Activated naive CD4-positive, alpha-beta T cell treated with anti-CD3 and anti-CD28 coated beads, Interleukin-2, amount 10 ng/mL, durations not matched to agents 7 days and 5 days (primary cell): ENCODE measurements at regions not wholly inside any gene's neighbourhood (a gene's known extent, or its start where the extent isn't known, plus 50 kb on each side); places are given as distances from the start of the nearest gene placed in this dataset.
"Not testable (repeated sequence)": the region's sequence is repeated elsewhere in the genome, so short reads cannot be mapped to it uniquely, and the experiment has no call there.

Experiments used
- CTCF ChIA-PET: fragments of 350-600 bp; sonication (Branson Sonifier 250); formaldehyde crosslinking; loops from one replicate; lab custom pipeline; 2021; ENCODE audit warnings: antibody characterized with exemption; lab: Charles Lee
- DNase-seq: peaks from one replicate; pipeline ENCODE4 v3.0.0-alpha.2; 2020
- H3K27ac Mint-ChIP-seq: one replicate; pipeline ENCODE4 v1.8.0; 2021; ENCODE audit warnings: mild to moderate bottlenecking, moderate library complexity, mixed read lengths
- H3K27me3 Mint-ChIP-seq: one replicate; pipeline ENCODE4 v1.8.0; 2021; ENCODE audit warnings: mild to moderate bottlenecking, mixed read lengths
- H3K36me3 Mint-ChIP-seq: one replicate; pipeline ENCODE4 v1.8.0; 2021; ENCODE audit warnings: mixed read lengths
- H3K4me1 Mint-ChIP-seq: one replicate; pipeline ENCODE4 v1.8.0; 2021; ENCODE audit warnings: mixed read lengths
- H3K4me3 Mint-ChIP-seq: one replicate; pipeline ENCODE4 v1.8.0; 2021; ENCODE audit warnings: mild to moderate bottlenecking, moderate library complexity, mixed read lengths
- H3K9me3 Mint-ChIP-seq: one replicate; pipeline ENCODE4 v1.8.0; 2021; ENCODE audit warnings: mixed read lengths

DNA sequence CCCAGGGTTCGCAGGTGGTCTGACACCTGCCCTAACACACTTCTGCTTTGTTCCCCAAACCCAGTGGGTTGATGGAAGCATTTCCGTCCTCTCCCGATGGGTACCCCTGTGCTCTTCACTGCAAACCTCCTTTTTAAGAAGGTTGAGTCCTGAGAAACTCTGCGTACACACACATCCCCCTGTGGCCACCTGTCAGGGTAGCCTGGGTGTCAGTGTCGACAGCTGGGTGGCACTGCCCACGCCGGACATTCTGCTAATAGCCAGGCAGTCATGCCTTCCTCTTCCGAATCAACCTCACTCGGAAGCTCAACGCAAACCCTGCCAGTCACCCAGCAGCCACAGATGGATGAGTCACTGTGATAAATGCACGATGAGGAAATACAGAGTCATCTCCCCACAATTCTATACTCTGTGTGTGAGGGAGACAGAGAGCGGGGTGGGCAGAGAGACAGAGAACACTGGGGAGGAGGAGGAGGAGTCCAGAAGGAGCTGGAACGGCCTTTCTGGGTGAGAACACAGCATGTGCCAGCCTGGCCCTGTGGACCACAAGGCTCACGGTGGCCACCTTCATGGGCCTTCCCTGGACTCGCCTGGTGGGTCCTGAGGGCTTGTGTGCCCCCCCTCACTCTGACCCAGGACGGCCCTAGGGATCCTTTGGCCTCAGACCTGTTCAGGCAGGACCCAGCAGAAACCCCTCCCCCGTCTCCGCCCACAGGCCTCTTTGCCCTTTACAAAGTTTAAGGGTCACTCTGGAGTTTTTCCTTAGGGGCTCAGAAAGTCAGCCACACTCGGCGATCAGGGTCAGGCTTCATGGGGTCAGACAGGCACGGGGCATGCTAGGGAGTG lies 4477.7 kb upstream of the TPTE start:
- H3K27ac Mint-ChIP-seq, H3K36me3 Mint-ChIP-seq, H3K9me3 Mint-ChIP-seq, H3K27me3 Mint-ChIP-seq, H3K4me3 Mint-ChIP-seq, H3K4me1 Mint-ChIP-seq, CTCF ChIA-PET, DNase-seq: not testable (repeated sequence)

DNA sequence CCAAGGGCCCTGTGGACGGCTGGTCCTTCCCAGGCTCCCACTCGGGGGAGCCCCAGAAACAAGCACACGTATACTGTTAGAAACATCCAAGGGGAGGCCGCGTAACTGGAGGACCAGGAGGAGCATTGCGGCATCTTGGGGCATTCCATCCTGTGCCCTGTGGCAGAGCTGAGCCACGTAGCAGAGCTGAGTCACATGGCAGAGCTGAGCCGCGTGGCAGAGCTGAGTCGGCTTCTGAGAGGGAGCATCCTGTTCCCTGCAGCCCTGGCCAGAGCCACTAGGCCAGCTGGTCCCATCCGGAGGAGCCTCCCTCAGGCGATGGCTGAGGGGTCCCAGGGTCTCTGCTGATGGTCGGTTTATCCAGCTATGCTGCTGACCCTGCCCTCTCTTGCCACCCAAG lies 4476.7 kb upstream of the TPTE start:
- DNase-seq, H3K27me3 Mint-ChIP-seq, H3K27ac Mint-ChIP-seq, H3K4me1 Mint-ChIP-seq, H3K9me3 Mint-ChIP-seq, CTCF ChIA-PET, H3K4me3 Mint-ChIP-seq, H3K36me3 Mint-ChIP-seq: not testable (repeated sequence)

GRCh38 chr21:6049930-6050329 lies 4471.5 kb upstream of the TPTE start:
- H3K9me3 Mint-ChIP-seq, CTCF ChIA-PET, H3K36me3 Mint-ChIP-seq, H3K4me1 Mint-ChIP-seq, H3K27me3 Mint-ChIP-seq, DNase-seq, H3K27ac Mint-ChIP-seq, H3K4me3 Mint-ChIP-seq: not testable (repeated sequence)

DNA sequence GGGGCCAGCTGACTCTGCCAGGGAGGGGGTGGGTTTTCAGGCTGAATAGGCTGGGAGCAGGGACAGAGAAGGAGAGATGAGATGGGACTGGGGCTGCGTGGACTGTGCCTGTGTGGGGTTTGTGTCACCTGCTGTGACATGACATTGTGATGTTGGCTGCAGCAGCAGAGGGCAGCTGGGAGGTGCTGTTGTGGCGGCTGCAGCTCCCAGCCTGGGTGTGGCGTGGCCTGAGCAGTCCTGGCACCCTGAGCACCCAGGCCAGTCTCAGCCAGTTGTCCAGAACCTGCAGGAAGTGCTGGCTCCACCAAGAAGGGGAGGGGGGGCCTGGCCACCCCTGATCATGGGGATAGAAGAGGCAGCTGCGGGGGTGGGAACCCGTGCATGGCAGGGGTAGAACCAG lies 4469.3 kb upstream of the TPTE start:
- H3K27me3 Mint-ChIP-seq, DNase-seq, CTCF ChIA-PET, H3K36me3 Mint-ChIP-seq, H3K27ac Mint-ChIP-seq, H3K9me3 Mint-ChIP-seq, H3K4me3 Mint-ChIP-seq, H3K4me1 Mint-ChIP-seq: not testable (repeated sequence)

GRCh38 chr21:6053145-6053544 lies 4468.2 kb upstream of the TPTE start:
- not testable (repeated sequence) for H3K4me3 Mint-ChIP-seq

GRCh38 chr21:6058997-6059396 lies 4462.4 kb upstream of the TPTE start:
- H3K36me3 Mint-ChIP-seq, H3K4me1 Mint-ChIP-seq, H3K9me3 Mint-ChIP-seq, CTCF ChIA-PET, H3K27ac Mint-ChIP-seq, H3K27me3 Mint-ChIP-seq, DNase-seq, H3K4me3 Mint-ChIP-seq: not testable (repeated sequence)

More at GRCh38 chr21:6053145-6053544, 4468.2 kb upstream of the TPTE start:
- H3K4me1 Mint-ChIP-seq, H3K27ac Mint-ChIP-seq, CTCF ChIA-PET, H3K9me3 Mint-ChIP-seq, DNase-seq, H3K27me3 Mint-ChIP-seq, H3K36me3 Mint-ChIP-seq: not testable (repeated sequence)

- H3K27ac Mint-ChIP-seq, CTCF ChIA-PET, H3K27me3 Mint-ChIP-seq: not testable (repeated sequence)
Measured at GRCh38 chr21:6060054-6060681, 4461.2 kb upstream of the TPTE start.

DNA sequence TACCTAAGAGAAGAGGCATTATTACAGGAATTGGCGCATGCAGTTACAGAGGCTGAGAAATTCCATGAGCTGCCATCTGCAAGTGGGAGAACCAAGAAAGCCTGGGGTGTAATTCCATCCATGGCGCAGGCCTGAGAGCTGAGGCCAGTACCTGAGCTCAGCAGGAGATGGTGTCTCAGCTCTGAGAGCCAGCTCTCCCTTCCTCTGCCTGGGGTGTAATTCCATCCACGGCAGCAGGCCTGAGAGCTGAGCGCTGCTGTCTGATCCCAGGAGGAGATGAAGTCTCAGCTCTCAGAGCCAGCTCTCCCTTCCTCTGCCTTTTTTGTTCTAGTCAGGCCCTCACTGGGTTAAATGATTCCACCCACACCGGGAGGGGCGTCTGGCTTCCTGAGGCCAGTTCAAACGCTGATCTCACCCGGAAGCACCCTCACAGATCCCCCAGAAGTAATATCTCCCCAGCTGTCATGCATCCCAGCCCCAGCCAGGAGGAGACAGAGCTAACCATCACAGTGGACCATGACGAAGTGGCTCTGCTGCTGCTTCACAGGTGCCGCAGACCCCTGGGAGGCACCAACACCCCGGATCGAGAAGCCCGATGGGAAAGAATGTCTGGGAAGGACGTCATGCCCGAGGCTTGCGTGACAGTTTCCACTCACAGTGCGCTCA lies 4454.9 kb upstream of the TPTE start:
- H3K9me3 Mint-ChIP-seq, H3K36me3 Mint-ChIP-seq, H3K27ac Mint-ChIP-seq, DNase-seq, H3K27me3 Mint-ChIP-seq, H3K4me1 Mint-ChIP-seq, H3K4me3 Mint-ChIP-seq, CTCF ChIA-PET: not testable (repeated sequence)

More at GRCh38 chr21:6060054-6060681, 4461.2 kb upstream of the TPTE start:
- not testable (repeated sequence) for H3K36me3 Mint-ChIP-seq, H3K9me3 Mint-ChIP-seq, DNase-seq, H3K4me3 Mint-ChIP-seq, H3K4me1 Mint-ChIP-seq

- CTCF ChIA-PET, H3K4me3 Mint-ChIP-seq, DNase-seq, H3K27me3 Mint-ChIP-seq, H3K27ac Mint-ChIP-seq, H3K4me1 Mint-ChIP-seq, H3K36me3 Mint-ChIP-seq, H3K9me3 Mint-ChIP-seq: not testable (repeated sequence)
Measured at GRCh38 chr21:6068098-6068831, 4453.1 kb upstream of the TPTE start.

DNA sequence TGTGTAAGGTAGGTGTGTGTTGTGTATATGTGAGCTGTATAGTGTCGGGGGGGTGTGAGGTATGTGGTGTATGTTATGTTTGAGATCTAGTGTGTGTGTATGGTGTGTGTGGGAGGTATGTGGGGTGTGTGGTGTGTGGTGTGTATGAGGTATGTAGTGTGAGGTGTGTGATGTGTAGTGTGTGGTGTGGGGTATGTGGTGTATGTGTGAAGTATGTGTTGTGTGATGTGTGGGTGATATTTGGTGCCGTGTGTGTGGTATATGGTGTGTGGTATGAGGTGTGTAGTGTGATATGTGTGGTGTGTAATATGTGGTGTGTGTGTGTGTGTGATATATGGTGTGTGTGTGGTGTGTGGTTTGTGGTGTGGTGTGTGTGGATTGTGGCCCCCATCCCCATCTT lies 4451.2 kb upstream of the TPTE start:
- H3K4me1 Mint-ChIP-seq, H3K27me3 Mint-ChIP-seq, H3K9me3 Mint-ChIP-seq, H3K4me3 Mint-ChIP-seq, DNase-seq, CTCF ChIA-PET, H3K36me3 Mint-ChIP-seq: not testable (repeated sequence)
- peak overlapping the region; percentile 50 for H3K27ac Mint-ChIP-seq

DNA sequence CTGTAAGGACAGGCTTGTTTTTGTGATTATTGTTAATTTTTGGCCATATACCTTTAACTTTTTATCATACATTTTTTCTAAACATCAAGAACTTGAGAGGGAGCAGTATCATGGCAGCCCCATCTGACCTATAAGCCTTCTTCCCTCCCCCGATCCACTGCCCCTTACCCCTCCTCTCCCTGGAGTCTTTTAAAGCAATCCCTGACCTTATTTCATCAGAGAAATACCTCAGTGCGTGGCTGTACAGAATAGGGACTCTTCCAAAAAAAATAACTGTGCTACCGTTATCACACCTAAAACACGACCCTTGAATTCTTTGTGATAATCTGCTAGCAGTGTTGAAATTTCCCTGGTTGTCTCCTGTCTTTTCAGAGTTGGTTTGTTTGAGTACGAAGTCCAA lies 4448.7 kb upstream of the TPTE start:
- H3K9me3 Mint-ChIP-seq, H3K27ac Mint-ChIP-seq, CTCF ChIA-PET, DNase-seq, H3K4me1 Mint-ChIP-seq, H3K4me3 Mint-ChIP-seq, H3K36me3 Mint-ChIP-seq, H3K27me3 Mint-ChIP-seq: not testable (repeated sequence)

DNA sequence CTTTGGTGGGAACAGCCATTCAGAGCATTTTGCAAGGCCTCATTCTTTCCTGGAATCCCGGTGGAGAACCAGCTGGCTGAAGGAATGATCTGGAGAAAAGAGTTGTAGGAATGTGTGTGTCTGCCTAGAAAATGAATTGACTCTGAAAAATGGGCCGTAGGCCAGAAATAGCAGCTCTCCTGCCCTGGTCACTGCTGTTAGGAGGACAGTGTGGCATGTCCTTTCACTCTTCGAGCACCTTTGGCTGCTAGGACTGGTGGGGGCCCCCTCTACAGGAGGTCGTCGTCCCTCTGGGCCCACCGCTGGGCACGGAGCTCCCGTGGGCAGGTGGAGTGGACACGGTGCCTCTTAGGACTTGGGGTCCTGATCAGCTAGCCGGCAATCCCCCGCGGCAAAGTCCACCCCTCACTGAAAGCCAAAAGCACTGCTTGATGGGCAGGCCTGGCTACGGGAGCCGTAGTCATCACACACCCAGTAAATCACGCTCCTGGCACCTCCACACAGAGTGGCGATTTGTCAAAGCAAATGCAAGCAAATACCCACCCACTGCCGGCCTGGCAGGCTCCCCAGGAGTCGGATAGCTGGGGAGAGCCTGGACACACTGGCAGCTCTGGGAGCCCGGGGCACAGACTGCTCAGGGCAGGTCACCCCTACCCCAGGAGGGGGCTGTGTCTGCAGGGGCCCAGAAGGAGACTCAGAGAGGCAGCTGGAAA lies 4447.2 kb upstream of the TPTE start:
- H3K36me3 Mint-ChIP-seq, H3K4me3 Mint-ChIP-seq, H3K27ac Mint-ChIP-seq, DNase-seq, CTCF ChIA-PET, H3K4me1 Mint-ChIP-seq, H3K27me3 Mint-ChIP-seq, H3K9me3 Mint-ChIP-seq: not testable (repeated sequence)

GRCh38 chr21:6074935-6075334 lies 4446.4 kb upstream of the TPTE start:
- CTCF ChIA-PET = not testable (repeated sequence)

DNA sequence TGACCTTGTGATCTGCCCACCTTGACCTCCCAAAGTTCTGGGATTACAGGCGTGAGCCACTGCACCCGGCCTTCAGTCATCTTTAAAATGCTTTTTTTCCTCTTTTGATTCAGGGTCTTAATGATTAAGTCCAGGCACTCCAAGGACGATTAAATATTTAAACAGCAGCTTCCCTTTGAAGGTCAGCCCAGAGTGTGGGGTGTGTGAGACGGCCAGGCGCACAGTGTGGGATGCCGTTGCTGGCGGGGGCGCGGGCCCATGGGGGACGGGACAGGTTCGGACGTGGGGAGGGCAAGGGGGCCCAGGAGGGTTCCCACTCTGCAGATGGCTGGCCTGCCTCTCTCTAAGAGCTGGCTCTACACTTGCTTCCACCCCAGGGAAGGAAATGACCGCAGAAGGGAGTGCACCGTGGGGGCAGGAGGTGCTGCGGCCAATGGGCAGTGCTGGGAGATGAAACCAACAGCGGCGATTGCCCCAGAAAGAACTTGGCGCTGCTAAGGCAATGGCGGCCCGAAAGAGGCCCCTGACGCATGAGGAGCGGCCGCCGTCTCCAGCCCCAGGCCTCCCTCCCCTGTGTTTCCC lies 4445.7 kb upstream of the TPTE start:
- H3K27ac Mint-ChIP-seq, H3K27me3 Mint-ChIP-seq, DNase-seq: not testable (repeated sequence)

More at GRCh38 chr21:6074935-6075334, 4446.4 kb upstream of the TPTE start:
- H3K4me3 Mint-ChIP-seq, H3K36me3 Mint-ChIP-seq, H3K9me3 Mint-ChIP-seq, H3K4me1 Mint-ChIP-seq, H3K27me3 Mint-ChIP-seq, DNase-seq, H3K27ac Mint-ChIP-seq: not testable (repeated sequence)

More for the DNA sequence above, 4445.7 kb upstream of the TPTE start:
- H3K4me3 Mint-ChIP-seq, H3K4me1 Mint-ChIP-seq, H3K36me3 Mint-ChIP-seq, CTCF ChIA-PET, H3K9me3 Mint-ChIP-seq: not testable (repeated sequence)
